ENCODE measurements at regions not wholly inside any gene's neighbourhood (a gene's known extent, or its start where the extent isn't known, plus 50 kb on each side); places are given as distances from the start of the nearest gene placed in this dataset.

DNA sequence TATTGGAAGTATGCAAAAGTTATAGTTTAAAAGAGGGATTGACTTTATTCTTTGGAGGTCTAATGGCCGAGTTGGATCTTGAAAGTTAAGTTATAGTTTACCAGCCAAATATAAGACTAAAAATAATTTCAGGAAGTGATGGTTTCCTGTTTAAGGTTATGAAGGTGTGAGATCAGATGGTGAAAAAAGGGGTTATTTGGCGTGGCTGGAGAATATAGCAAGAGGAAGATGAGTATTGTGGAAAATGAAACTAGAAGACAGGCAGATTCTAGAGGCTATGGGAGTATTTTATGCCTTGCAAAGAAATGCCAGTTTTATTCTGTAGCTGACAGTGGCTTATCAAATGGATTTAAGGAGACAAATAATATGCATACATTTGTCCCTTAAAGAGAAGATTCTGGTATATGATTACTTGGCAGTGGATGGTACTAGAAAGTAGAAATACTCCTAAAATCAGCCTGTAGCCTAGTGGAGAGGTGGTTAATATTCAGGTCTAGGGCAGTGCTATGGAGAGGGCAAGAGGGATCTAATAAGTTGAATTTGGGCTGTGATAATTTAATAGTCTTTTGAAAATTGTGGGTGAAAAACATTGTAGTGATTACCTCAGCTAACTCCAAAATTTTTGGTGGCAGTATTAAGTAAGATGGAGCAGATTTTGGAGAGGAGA, 1091.8 kb upstream of the ATXN7L3B start:
- no peak overlapping the region for H3K4me3 ChIP-seq (ENCODE audit: control insufficient read depth in 2 of 3, extremely low read depth in 1 of 3, insufficient read depth in 2 of 3, low read depth in 1 of 3, low read length in 3 of 3)
- H3K4me1 ChIP-seq (ENCODE audit: control insufficient read depth, extremely low read depth, insufficient read depth, low read length): no peaks in the 10 kb centered on the region
- no peak overlapping the region for H3K4me2 ChIP-seq (ENCODE audit: control insufficient read depth, extremely low read depth, insufficient read depth, low read depth, low read length)
- TF ChIP-seq EZH2 (IDR thresholded peaks at IDR 0.05; ENCODE audit: low read length) (no peak), CTCF (optimal IDR thresholded peaks at IDR 0.05 in 1 of 3, IDR thresholded peaks at IDR 0.05 in 1 of 3, conservative IDR thresholded peaks at IDR 0.05 in 1 of 3; ENCODE audit: extremely low read depth in 1 of 3, insufficient read depth in 2 of 3, low read length in 3 of 3) (no peak)
- dilution Hi-C loops (cut with MboI; ENCODE audit: extremely low pct_ligation_motif_present, low sequenced_read_pairs): no loop called here
- H3K36me3 ChIP-seq (ENCODE audit: control insufficient read depth in 2 of 2, extremely low read depth in 1 of 2, insufficient read depth in 2 of 2, low read length in 2 of 2): no peaks in the 10 kb centered on the region
- H3K27me3 ChIP-seq (ENCODE audit: control insufficient read depth, extremely low read depth, insufficient read depth, low read length): no peaks in the 10 kb centered on the region
- no peaks in the 10 kb centered on the region for H4K20me1 ChIP-seq (ENCODE audit: control insufficient read depth, extremely low read depth, insufficient read depth, low read length)
- FAIRE-seq (no peak), DNase-seq (ENCODE audit: low read depth, low spot score) (no peak)
- H3K9ac ChIP-seq (ENCODE audit: control insufficient read depth, extremely low read depth, insufficient read depth, low read length): no peak overlapping the region
- no peak overlapping the region for H2AFZ ChIP-seq (ENCODE audit: control insufficient read depth, low read length)
- no peaks in the 10 kb centered on the region for H3K79me2 ChIP-seq (ENCODE audit: control insufficient read depth, insufficient read depth, low read length)
- no peaks in the 10 kb centered on the region for H3K9me1 ChIP-seq (ENCODE audit: control insufficient read depth, extremely low read depth, insufficient read depth, low read length)
- no peak overlapping the region for H3K27ac ChIP-seq (ENCODE audit: control insufficient read depth, insufficient read depth, low read length)
- no peaks in the 10 kb centered on the region for H3K9me3 ChIP-seq (ENCODE audit: control insufficient read depth, low read depth, low read length)

DNA sequence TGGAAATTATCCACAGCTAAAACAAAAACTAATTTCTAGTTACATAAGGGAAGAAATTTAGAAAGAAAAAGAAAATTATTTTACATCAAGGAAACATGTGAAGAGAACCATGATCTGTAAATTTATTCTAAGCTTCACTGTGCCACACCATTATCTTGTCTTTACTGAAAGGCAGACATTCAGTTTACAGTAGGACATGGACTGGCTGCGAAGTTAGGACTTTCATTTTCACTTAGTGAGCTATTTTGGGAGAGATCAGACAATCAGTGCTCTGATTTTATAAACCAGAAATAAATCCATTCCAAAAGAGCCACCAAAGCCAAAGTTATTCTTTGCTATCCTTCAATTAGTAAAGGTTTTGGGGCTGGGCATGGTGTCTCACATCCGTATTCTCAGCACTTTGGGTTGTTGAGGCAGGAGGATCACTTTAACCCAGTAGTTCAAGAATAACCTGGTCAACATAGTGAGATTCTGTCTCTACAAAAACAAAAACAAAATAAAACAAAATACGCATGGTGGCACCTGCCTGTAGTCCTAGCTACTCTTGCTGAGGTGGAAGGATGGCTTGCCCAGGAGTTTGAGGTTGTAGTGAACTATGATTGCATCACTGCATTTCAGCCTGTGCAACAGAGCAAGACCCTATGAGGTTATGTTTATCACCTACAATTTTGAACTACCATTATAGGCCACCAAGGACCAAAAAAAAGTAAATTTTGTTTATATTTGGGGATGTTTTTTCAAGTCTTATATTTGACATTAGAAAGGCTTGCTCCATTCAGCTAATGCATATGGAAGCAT, 1084.8 kb upstream of the ATXN7L3B start:
- H3K4me1 ChIP-seq (ENCODE audit: control insufficient read depth, extremely low read depth, insufficient read depth, low read length): no peaks in the 10 kb centered on the region
- no peak overlapping the region for H3K4me3 ChIP-seq (ENCODE audit: control insufficient read depth in 2 of 3, extremely low read depth in 1 of 3, insufficient read depth in 2 of 3, low read depth in 1 of 3, low read length in 3 of 3)
- no peak overlapping the region for H3K4me2 ChIP-seq (ENCODE audit: control insufficient read depth, extremely low read depth, insufficient read depth, low read depth, low read length)
- no peak for TF ChIP-seq CTCF (optimal IDR thresholded peaks at IDR 0.05 in 1 of 3, IDR thresholded peaks at IDR 0.05 in 1 of 3, conservative IDR thresholded peaks at IDR 0.05 in 1 of 3; ENCODE audit: extremely low read depth in 1 of 3, insufficient read depth in 2 of 3, low read length in 3 of 3)
- TF ChIP-seq EZH2 (IDR thresholded peaks at IDR 0.05; ENCODE audit: low read length): no peak
- H2AFZ ChIP-seq (ENCODE audit: control insufficient read depth, low read length): no peak overlapping the region
- FAIRE-seq: no peak
- H3K9ac ChIP-seq (ENCODE audit: control insufficient read depth, extremely low read depth, insufficient read depth, low read length): no peak overlapping the region
- no peaks in the 10 kb centered on the region for H3K9me1 ChIP-seq (ENCODE audit: control insufficient read depth, extremely low read depth, insufficient read depth, low read length)
- dilution Hi-C loops (cut with MboI; ENCODE audit: extremely low pct_ligation_motif_present, low sequenced_read_pairs): no loop called here
- H3K9me3 ChIP-seq (ENCODE audit: control insufficient read depth, low read depth, low read length): no peaks in the 10 kb centered on the region
- H3K79me2 ChIP-seq (ENCODE audit: control insufficient read depth, insufficient read depth, low read length): no peaks in the 10 kb centered on the region
- no peaks in the 10 kb centered on the region for H3K27me3 ChIP-seq (ENCODE audit: control insufficient read depth, extremely low read depth, insufficient read depth, low read length)
- no peaks in the 10 kb centered on the region for H3K36me3 ChIP-seq (ENCODE audit: control insufficient read depth in 2 of 2, extremely low read depth in 1 of 2, insufficient read depth in 2 of 2, low read length in 2 of 2)
- H4K20me1 ChIP-seq (ENCODE audit: control insufficient read depth, extremely low read depth, insufficient read depth, low read length): no peaks in the 10 kb centered on the region
- H3K27ac ChIP-seq (ENCODE audit: control insufficient read depth, insufficient read depth, low read length): no peak overlapping the region
- no peak for DNase-seq (ENCODE audit: low read depth, low spot score)

Data from keratinocyte (primary cell).